Activated CD4-positive, alpha-beta T cell treated with anti-CD3 and anti-CD28 coated beads for 36 hours (primary cell): ENCODE measurements at regions not wholly inside any gene's neighbourhood (a gene's known extent, or its start where the extent isn't known, plus 50 kb on each side); places are given as distances from the start of the nearest gene placed in this dataset.

Experiments
- ATAC-seq: fragments of 200-7000 bp; cut with Tn5 transposase; one replicate; pipeline ENCODE4 v1.10.0; 2021; ENCODE audit warnings: mild to moderate bottlenecking, moderate library complexity
- CTCF ChIA-PET: fragments of 350-600 bp; sonication (Branson Sonifier 250); formaldehyde crosslinking; loops from one replicate; lab custom pipeline; 2021; ENCODE audit warnings: antibody characterized with exemption; lab: Charles Lee
- POLR2A ChIA-PET: fragments of 350-600 bp; sonication (Branson Sonifier 250); formaldehyde crosslinking; loops from one replicate; lab custom pipeline; 2021; ENCODE audit warnings: antibody characterized with exemption, inconsistent platforms; lab: Charles Lee
- DNase-seq: peaks from one replicate; pipeline ENCODE4 v3.0.0-alpha.2; 2020
- H3K27ac Mint-ChIP-seq: one replicate; pipeline ENCODE4 v1.8.0; 2021; ENCODE audit warnings: mixed read lengths
- H3K27me3 Mint-ChIP-seq: one replicate; pipeline ENCODE4 v1.8.0; 2021; ENCODE audit warnings: mixed read lengths
- H3K36me3 Mint-ChIP-seq: one replicate; pipeline ENCODE4 v1.8.0; 2021; ENCODE audit warnings: low read depth, mixed read lengths
- H3K4me1 Mint-ChIP-seq: one replicate; pipeline ENCODE4 v1.8.0; 2021; ENCODE audit warnings: mixed read lengths
- H3K4me3 Mint-ChIP-seq: one replicate; pipeline ENCODE4 v1.8.0; 2021; ENCODE audit warnings: mild to moderate bottlenecking, moderate library complexity, mixed read lengths
- H3K9me3 Mint-ChIP-seq: one replicate; pipeline ENCODE4 v1.8.0; 2021; ENCODE audit warnings: low read depth, mixed read lengths
- intact Hi-C, 2 experiments: fragments of 100-400 bp; cut with DNase I in 1 of 2; cut with micrococcal nuclease in 1 of 2; formaldehyde crosslinking; loops; one replicate each; pipeline versions ENCODE4 v1.14.2 to v1.15.1; 2022 to 2024; cut with DNase I, micrococcal nuclease

GRCh38 chr12:65614259-65614889 lies 209.9 kb upstream of the HMGA2 start:
- DNase-seq = no peak
- Mint-ChIP-seq H3K4me3 (no peak overlapping the region), H3K27ac (no peak overlapping the region), H3K4me1 (peaks cover 11% of the 10 kb centered on the region), H3K27me3 (peaks cover 28% of the 10 kb centered on the region), H3K9me3 (no peaks in the 10 kb centered on the region), H3K36me3 (no peaks in the 10 kb centered on the region)
- intact Hi-C loops = no loop called here
- ATAC-seq = no peak
- ChIA-PET POLR2A (no interaction called here), CTCF (no interaction called here)

GRCh38 chr12:65615118-65615517 lies 209.2 kb upstream of the HMGA2 start:
- H3K27me3 Mint-ChIP-seq = peaks cover 29% of the 10 kb centered on the region
- no peaks in the 10 kb centered on the region for H3K36me3 Mint-ChIP-seq
- ATAC-seq (no peak), DNase-seq (no peak)
- no peak overlapping the region for H3K27ac Mint-ChIP-seq
- intact Hi-C loops = no loop called here
- POLR2A ChIA-PET = no interaction called here
- no peaks in the 10 kb centered on the region for H3K9me3 Mint-ChIP-seq
- peaks cover 11% of the 10 kb centered on the region for H3K4me1 Mint-ChIP-seq
- H3K4me3 Mint-ChIP-seq = no peak overlapping the region
- CTCF ChIA-PET = no interaction called here

GRCh38 chr12:65616022-65616421 lies 208.3 kb upstream of the HMGA2 start:
- no peaks in the 10 kb centered on the region for H3K36me3 Mint-ChIP-seq
- H3K27me3 Mint-ChIP-seq = peaks cover 32% of the 10 kb centered on the region
- no peak overlapping the region for H3K27ac Mint-ChIP-seq
- H3K4me3 Mint-ChIP-seq = no peak overlapping the region
- ATAC-seq (no peak), DNase-seq (no peak)
- peaks cover 11% of the 10 kb centered on the region for H3K4me1 Mint-ChIP-seq
- POLR2A ChIA-PET = no interaction called here
- H3K9me3 Mint-ChIP-seq = no peaks in the 10 kb centered on the region
- CTCF ChIA-PET = no interaction called here
- intact Hi-C loops = no loop called here

GRCh38 chr12:65618588-65618987 lies 205.7 kb upstream of the HMGA2 start:
- Mint-ChIP-seq H3K27ac (peak overlapping the region; percentile 51), H3K27me3 (peaks cover 34% of the 10 kb centered on the region), H3K4me1 (peaks cover 11% of the 10 kb centered on the region), H3K36me3 (no peaks in the 10 kb centered on the region), H3K9me3 (no peaks in the 10 kb centered on the region), H3K4me3 (peak overlapping the region; percentile 22)
- POLR2A ChIA-PET = no interaction called here
- DNase-seq (no peak), ATAC-seq (no peak)
- CTCF ChIA-PET = interaction anchor here (0.6 to 1.0 kb wide), 2 partner anchors 383 to 1035 kb away, joined by 3 to 4 read pairs; no protein-coding TSS in a partner anchor
- intact Hi-C loops = loop anchor here in 1 of 2 experiments (2.0 kb wide), 1 partner anchor 38 kb away; no protein-coding TSS in a partner anchor

GRCh38 chr12:65619018-65619417 lies 205.3 kb upstream of the HMGA2 start:
- ChIA-PET CTCF (interaction anchor here (0.6 kb wide), 1 partner anchor 383 kb away, joined by 3 read pairs; no protein-coding TSS in a partner anchor), POLR2A (no interaction called here)
- no peaks in the 10 kb centered on the region for H3K9me3 Mint-ChIP-seq
- peak overlapping the region; percentile 51 for H3K27ac Mint-ChIP-seq
- intact Hi-C loops = loop anchor here in 1 of 2 experiments (2.0 kb wide), 1 partner anchor 38 kb away; no protein-coding TSS in a partner anchor
- peaks cover 11% of the 10 kb centered on the region for H3K4me1 Mint-ChIP-seq
- ATAC-seq (peak; percentile 66), DNase-seq (no peak)
- H3K27me3 Mint-ChIP-seq = peaks cover 35% of the 10 kb centered on the region
- H3K4me3 Mint-ChIP-seq = peak overlapping the region; percentile 22
- H3K36me3 Mint-ChIP-seq = no peaks in the 10 kb centered on the region

GRCh38 chr12:65620046-65620445 lies 204.2 kb upstream of the HMGA2 start:
- ATAC-seq (no peak), DNase-seq (no peak)
- Mint-ChIP-seq H3K27me3 (peaks cover 35% of the 10 kb centered on the region), H3K4me3 (no peak overlapping the region), H3K9me3 (no peaks in the 10 kb centered on the region), H3K4me1 (peaks cover 11% of the 10 kb centered on the region), H3K36me3 (no peaks in the 10 kb centered on the region), H3K27ac (no peak overlapping the region)
- POLR2A ChIA-PET = no interaction called here
- intact Hi-C loops = no loop called here
- CTCF ChIA-PET = no interaction called here

GRCh38 chr12:65622056-65622455 lies 202.2 kb upstream of the HMGA2 start:
- no peak overlapping the region for H3K27ac Mint-ChIP-seq
- H3K36me3 Mint-ChIP-seq = no peaks in the 10 kb centered on the region
- no peak overlapping the region for H3K4me3 Mint-ChIP-seq
- peaks cover 11% of the 10 kb centered on the region for H3K4me1 Mint-ChIP-seq
- ChIA-PET CTCF (no interaction called here), POLR2A (interaction anchor here (0.6 kb wide), 1 partner anchor 14 kb away, joined by 3 read pairs; no protein-coding TSS in a partner anchor)
- H3K9me3 Mint-ChIP-seq = no peaks in the 10 kb centered on the region
- H3K27me3 Mint-ChIP-seq = peaks cover 32% of the 10 kb centered on the region
- DNase-seq (no peak), ATAC-seq (no peak)
- intact Hi-C loops = no loop called here

DNA sequence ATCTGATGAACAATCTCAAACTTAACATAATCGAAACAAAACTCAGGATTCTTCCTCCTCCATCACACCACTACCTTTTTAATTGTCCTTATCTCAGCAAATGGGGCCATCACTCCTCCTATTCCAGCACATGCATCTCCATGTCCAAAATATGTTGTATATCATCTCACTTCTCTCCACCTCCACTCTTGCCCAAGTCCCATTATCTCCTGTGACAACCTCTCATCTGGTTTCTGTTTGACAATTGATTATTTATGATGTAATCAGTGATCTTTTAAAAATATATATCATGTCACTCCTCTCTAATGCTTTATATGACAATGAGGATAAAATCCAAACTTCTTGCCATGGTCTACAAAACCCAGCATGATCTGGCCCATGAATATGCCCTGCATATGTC lies 200.8 kb upstream of the HMGA2 start:
- H3K4me3 Mint-ChIP-seq = no peak overlapping the region
- intact Hi-C loops = no loop called here
- peaks cover 5% of the 10 kb centered on the region for H3K4me1 Mint-ChIP-seq
- peaks cover 30% of the 10 kb centered on the region for H3K27me3 Mint-ChIP-seq
- DNase-seq = no peak
- H3K27ac Mint-ChIP-seq = no peak overlapping the region
- no peak for ATAC-seq
- CTCF ChIA-PET = no interaction called here
- POLR2A ChIA-PET = no interaction called here
- H3K36me3 Mint-ChIP-seq = no peaks in the 10 kb centered on the region
- H3K9me3 Mint-ChIP-seq = no peaks in the 10 kb centered on the region

- intact Hi-C loops = no loop called here
- CTCF ChIA-PET = interaction anchor here (1.0 to 1.2 kb wide), 2 partner anchors 22 to 25 kb away, joined by 4 to 5 read pairs; no protein-coding TSS in a partner anchor
- Mint-ChIP-seq H3K4me3 (no peak overlapping the region), H3K27me3 (peaks cover 30% of the 10 kb centered on the region), H3K4me1 (no peaks in the 10 kb centered on the region), H3K9me3 (no peaks in the 10 kb centered on the region), H3K27ac (no peak overlapping the region), H3K36me3 (no peaks in the 10 kb centered on the region)
- ATAC-seq (no peak), DNase-seq (no peak)
- POLR2A ChIA-PET = no interaction called here
Measured at GRCh38 chr12:65624554-65625086, 199.7 kb upstream of the HMGA2 start.

DNA sequence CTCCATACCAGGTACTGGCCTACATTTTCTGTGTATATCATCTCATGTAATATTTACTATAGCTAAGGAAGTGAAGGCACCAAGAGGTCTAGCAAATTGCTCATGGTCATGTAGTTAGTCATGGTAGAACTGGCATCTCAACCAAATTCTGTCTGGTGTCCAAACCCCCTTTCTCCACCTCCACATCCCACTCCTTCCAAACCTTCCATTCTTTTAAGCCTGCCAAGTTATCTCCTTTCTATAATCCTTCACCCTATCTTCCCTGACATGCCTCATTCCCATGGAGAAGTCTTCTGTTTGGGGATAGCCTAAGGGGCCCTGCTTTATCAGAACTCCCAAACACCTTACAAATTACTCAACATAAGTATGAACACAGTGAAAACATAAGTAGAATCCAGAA lies 196.2 kb upstream of the HMGA2 start:
- Mint-ChIP-seq H3K4me1 (no peaks in the 10 kb centered on the region), H3K27ac (no peak overlapping the region), H3K36me3 (no peaks in the 10 kb centered on the region), H3K4me3 (no peak overlapping the region), H3K27me3 (peaks cover 24% of the 10 kb centered on the region), H3K9me3 (no peaks in the 10 kb centered on the region)
- DNase-seq = no peak
- no peak for ATAC-seq
- CTCF ChIA-PET = no interaction called here
- POLR2A ChIA-PET = no interaction called here
- intact Hi-C loops = no loop called here

DNA sequence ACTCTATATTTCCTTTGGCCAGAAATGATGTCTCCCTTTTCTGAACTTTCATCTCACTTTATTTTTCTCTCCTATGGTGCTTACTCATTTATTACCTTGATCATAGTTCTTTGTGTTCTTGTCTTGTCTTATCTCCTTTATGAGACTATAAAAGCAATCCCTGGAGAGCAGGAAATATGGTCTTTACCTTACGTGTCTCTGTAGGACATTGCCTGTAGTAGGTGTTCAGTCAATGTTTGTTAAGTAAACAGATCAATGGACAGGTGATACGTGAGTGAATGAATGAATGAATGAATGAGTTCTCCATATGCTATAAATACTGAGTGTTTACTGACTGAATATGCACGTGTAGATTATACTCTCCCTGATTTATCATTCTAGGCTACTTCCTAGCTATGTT lies 193.7 kb upstream of the HMGA2 start:
- no peak overlapping the region for H3K4me3 Mint-ChIP-seq
- H3K27me3 Mint-ChIP-seq = peaks cover 14% of the 10 kb centered on the region
- no peaks in the 10 kb centered on the region for H3K4me1 Mint-ChIP-seq
- H3K9me3 Mint-ChIP-seq = no peaks in the 10 kb centered on the region
- no peak for ATAC-seq
- no peaks in the 10 kb centered on the region for H3K36me3 Mint-ChIP-seq
- intact Hi-C loops = no loop called here
- DNase-seq = no peak
- H3K27ac Mint-ChIP-seq = no peak overlapping the region
- ChIA-PET CTCF (no interaction called here), POLR2A (interaction anchor here (0.7 kb wide), 1 partner anchor 14 kb away, joined by 5 read pairs; no protein-coding TSS in a partner anchor)

DNA sequence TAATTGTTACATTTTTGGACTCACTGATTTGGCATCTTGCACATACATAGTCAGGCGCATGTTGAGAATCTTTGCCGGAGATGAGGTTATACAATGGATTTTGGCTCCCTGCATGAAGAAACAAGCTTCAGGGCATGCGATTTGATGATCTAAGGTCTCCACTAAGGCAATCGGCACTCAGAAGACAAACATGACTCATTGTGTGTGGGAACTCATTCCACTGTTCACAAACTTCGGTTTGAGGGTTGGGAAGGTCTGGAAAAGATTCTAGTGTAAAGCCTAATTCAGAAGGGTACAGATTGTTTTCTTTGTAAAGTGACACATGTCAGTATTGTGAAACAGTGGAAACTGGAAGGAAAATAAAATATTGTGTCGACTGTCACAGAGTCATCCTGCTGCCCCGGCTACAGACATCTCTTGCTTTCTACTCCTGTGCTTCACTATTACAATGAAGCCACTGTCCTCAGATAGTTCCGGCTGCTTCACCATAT lies 192.6 kb upstream of the HMGA2 start:
- no peaks in the 10 kb centered on the region for H3K36me3 Mint-ChIP-seq
- no peak overlapping the region for H3K27ac Mint-ChIP-seq
- ATAC-seq = no peak
- ChIA-PET CTCF (interaction anchor here (0.8 kb wide), 1 partner anchor 44 kb away, joined by 3 read pairs; no protein-coding TSS in a partner anchor), POLR2A (no interaction called here)
- intact Hi-C loops = no loop called here
- no peak for DNase-seq
- no peak overlapping the region for H3K4me3 Mint-ChIP-seq
- H3K9me3 Mint-ChIP-seq = no peaks in the 10 kb centered on the region
- H3K27me3 Mint-ChIP-seq = peaks cover 14% of the 10 kb centered on the region
- no peaks in the 10 kb centered on the region for H3K4me1 Mint-ChIP-seq
